ENCODE measurements at regions not wholly inside any gene's neighbourhood (a gene's known extent, or its start where the extent isn't known, plus 50 kb on each side); places are given as distances from the start of the nearest gene placed in this dataset.

DNA sequence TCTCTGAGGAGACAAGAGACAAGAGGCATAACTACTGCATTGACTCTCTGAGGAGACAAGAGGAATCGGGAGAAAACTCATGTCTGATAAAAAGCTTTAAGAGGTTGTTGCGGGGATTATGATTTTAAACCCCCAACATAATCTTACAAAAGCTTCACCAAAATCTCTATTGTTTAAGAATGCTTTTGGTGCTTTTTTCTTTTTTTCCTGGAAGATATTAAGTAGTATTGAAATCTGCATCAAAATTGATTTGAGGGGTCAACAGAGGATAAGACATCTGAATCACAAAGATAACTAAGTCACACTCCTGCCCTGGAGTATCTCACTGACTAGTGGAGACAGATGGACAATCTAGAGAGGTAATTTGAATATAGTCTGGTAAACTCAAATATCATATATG, 115.6 kb upstream of the MROH9 start:
- ATAC-seq (ENCODE audit: low read depth) (no peak), DNase-seq (no peak)
- no peak overlapping the region for H3K18ac ChIP-seq (ENCODE audit: low read depth, low read length)
- no peak overlapping the region for H3K27ac ChIP-seq (ENCODE audit: insufficient read depth, low read length)
- H3K4me1 ChIP-seq (ENCODE audit: control insufficient read depth, insufficient read depth, low read length): no peaks in the 10 kb centered on the region
- H3K4me2 ChIP-seq (ENCODE audit: low read depth, low read length): no peak overlapping the region
- H4K5ac ChIP-seq (ENCODE audit: low read depth, low read length): no peak overlapping the region
- no TSS peak for BruUV-seq (replicated peaks)
- ChIA-PET CTCF (no interaction called here), POLR2A (ENCODE audit: unreplicated experiment) (no interaction called here)
- H3K56ac ChIP-seq (ENCODE audit: extremely low read depth, insufficient read depth, low read length): no peak overlapping the region
- H3K14ac ChIP-seq (replicated peaks; ENCODE audit: low read depth, low read length): no peak overlapping the region
- dilution Hi-C loops (cut with HindIII; ENCODE audit: low sequenced_read_pairs, unreplicated experiment): no loop called here
- no CpG with 5 or more reads among the region's 2 CpGs for WGBS, 2 experiments (ENCODE audit: extremely low coverage in 2 of 2, insufficient read length in 1 of 2)
- H2AK5ac ChIP-seq (ENCODE audit: low read depth, low read length): no peak overlapping the region
- no peak overlapping the region for H2BK15ac ChIP-seq (ENCODE audit: low read depth, low read length)
- H3K9me1 ChIP-seq (ENCODE audit: insufficient read depth, low read length): no peaks in the 10 kb centered on the region
- H3K27me3 ChIP-seq (ENCODE audit: control insufficient read depth, insufficient read depth, low read length): no peaks in the 10 kb centered on the region
- H4K91ac ChIP-seq (ENCODE audit: insufficient read depth, low read depth, low read length): no peak overlapping the region
- no peak overlapping the region for H3K23ac ChIP-seq (ENCODE audit: low read depth, low read length)
- H2BK5ac ChIP-seq (ENCODE audit: low read depth, low read length, poor library complexity, severe bottlenecking): no peak overlapping the region
- H4K20me1 ChIP-seq (ENCODE audit: insufficient read depth, low read length): no peaks in the 10 kb centered on the region
- in situ Hi-C loops (cut with MboI; ENCODE audit: low sequenced_read_pairs): no loop called here
- H3K4ac ChIP-seq (ENCODE audit: low read depth, low read length): no peak overlapping the region
- H4K8ac ChIP-seq (ENCODE audit: low read depth in 2 of 2, low read length in 2 of 2): no peak overlapping the region
- intact Hi-C loops (cut with micrococcal nuclease): no loop called here
- no peaks in the 10 kb centered on the region for H3K36me3 ChIP-seq (ENCODE audit: control insufficient read depth, insufficient read depth, low read length)
- H2BK120ac ChIP-seq (ENCODE audit: low read depth, low read length): no peak overlapping the region
- no peaks in the 10 kb centered on the region for H3K79me1 ChIP-seq (ENCODE audit: low read depth in 1 of 2, low read length in 2 of 2)
- no peak overlapping the region for H2BK20ac ChIP-seq (ENCODE audit: low read depth, low read length)
- no peak overlapping the region for H2AK9ac ChIP-seq (replicated peaks; ENCODE audit: low read depth, low read length, poor library complexity)
- TF ChIP-seq, protein P1, sequence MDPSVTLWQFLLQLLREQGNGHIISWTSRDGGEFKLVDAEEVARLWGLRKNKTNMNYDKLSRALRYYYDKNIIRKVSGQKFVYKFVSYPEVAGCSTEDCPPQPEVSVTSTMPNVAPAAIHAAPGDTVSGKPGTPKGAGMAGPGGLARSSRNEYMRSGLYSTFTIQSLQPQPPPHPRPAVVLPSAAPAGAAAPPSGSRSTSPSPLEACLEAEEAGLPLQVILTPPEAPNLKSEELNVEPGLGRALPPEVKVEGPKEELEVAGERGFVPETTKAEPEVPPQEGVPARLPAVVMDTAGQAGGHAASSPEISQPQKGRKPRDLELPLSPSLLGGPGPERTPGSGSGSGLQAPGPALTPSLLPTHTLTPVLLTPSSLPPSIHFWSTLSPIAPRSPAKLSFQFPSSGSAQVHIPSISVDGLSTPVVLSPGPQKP (IDR thresholded peaks at IDR 0.05; ENCODE audit: borderline replicate concordance, low read depth, low read length): no peak
- TF ChIP-seq NFE2L2 (IDR thresholded peaks at IDR 0.05; ENCODE audit: low read depth, low read length) (no peak), CTCF (conservative IDR thresholded peaks at IDR 0.05; ENCODE audit: low read depth, low read length) (no peak), CHD1 (IDR thresholded peaks at IDR 0.05; ENCODE audit: low read depth, low read length) (no peak), RFX5 (IDR thresholded peaks at IDR 0.05; ENCODE audit: low read depth, low read length) (no peak), MAFK (IDR thresholded peaks at IDR 0.05; ENCODE audit: low read depth, low read length) (no peak), MAZ (IDR thresholded peaks at IDR 0.05; ENCODE audit: borderline replicate concordance, low read depth, low read length) (no peak), MXI1 (IDR thresholded peaks at IDR 0.05; ENCODE audit: borderline replicate concordance, low read depth, low read length) (no peak), POLR2A (IDR thresholded peaks at IDR 0.05; ENCODE audit: low read depth, low read length) (no peak), BHLHE40 (IDR thresholded peaks at IDR 0.05; ENCODE audit: low read depth, low read length) (no peak)
- no peak overlapping the region for H3K4me3 ChIP-seq (ENCODE audit: insufficient read depth, low read depth, low read length)
- H3K9ac ChIP-seq (ENCODE audit: low read depth, low read length): no peak overlapping the region
- no peaks in the 10 kb centered on the region for H3K9me3 ChIP-seq (ENCODE audit: control insufficient read depth, insufficient read depth, low read length)
- no peak overlapping the region for H2AFZ ChIP-seq (replicated peaks; ENCODE audit: low read length, poor library complexity)
